Erythroblast (primary cell): ENCODE measurements at regions not wholly inside any gene's neighbourhood (a gene's known extent, or its start where the extent isn't known, plus 50 kb on each side); places are given as distances from the start of the nearest gene placed in this dataset.

ENCODE experiments used
- DNase-seq, 2 experiments: peaks; one replicate each; lab custom pipeline; 2025; lab: John Stamatoyannopoulos, UW
- GATA1 ChIP-seq: IDR thresholded peaks from 2 replicates; pipeline ENCODE4 v1.6.1; 2011; ENCODE audit warnings: low read depth, mild to moderate bottlenecking, control low read depth, low read length, moderate library complexity
- POLR2A ChIP-seq: IDR thresholded peaks from 2 replicates; pipeline ENCODE4 v1.6.1; 2011; ENCODE audit warnings: mild to moderate bottlenecking, low read length

GRCh38 chr9:93730217-93730616 lies 153.8 kb downstream of the PHF2 start:
- no peak for DNase-seq
- TF ChIP-seq GATA1 (no peak), POLR2A (no peak)
